Small intestine (tissue), 7 donors: ENCODE measurements at regions not wholly inside any gene's neighbourhood (a gene's known extent, or its start where the extent isn't known, plus 50 kb on each side); places are given as distances from the start of the nearest gene placed in this dataset.

Source experiments
- DNase-seq, 2 donors: peaks; one replicate each; pipeline versions ENCODE4 v3.0.0 to v3.0.0-alpha.2; 2013
- FAIRE-seq: peaks from 2 replicates; lab custom pipeline; 2012; peaks lifted over from hg19 to GRCh38; lab: Jason Lieb, UNC
- H3K27ac ChIP-seq, 3 donors: one replicate each; pipeline ENCODE4 v1.5.1; 2013; ENCODE audit warnings: low read length in 2 of 3, mild to moderate bottlenecking in 2 of 3, control low read depth in 1 of 3, inconsistent platforms in 1 of 3, low read depth in 1 of 3, moderate library complexity in 1 of 3
- H3K27me3 ChIP-seq, 3 donors: one replicate each; pipeline ENCODE4 v1.6.1; 2013; ENCODE audit warnings: low read length in 3 of 3, inconsistent platforms in 1 of 3; ENCODE audit not compliant: control insufficient read depth in 3 of 3, insufficient read depth in 3 of 3
- H3K36me3 ChIP-seq, 3 donors: one replicate each; pipeline ENCODE4 v1.6.1; 2013; ENCODE audit warnings: low read length in 3 of 3, inconsistent platforms in 1 of 3, low read depth in 1 of 3, mild to moderate bottlenecking in 1 of 3, moderate library complexity in 1 of 3; ENCODE audit not compliant: control insufficient read depth in 3 of 3, insufficient read depth in 2 of 3
- H3K4me1 ChIP-seq, 3 donors: one replicate each; pipeline ENCODE4 v1.6.1; 2013; ENCODE audit warnings: low read length in 2 of 3, inconsistent platforms in 1 of 3, low read depth in 1 of 3, mild to moderate bottlenecking in 1 of 3, moderate library complexity in 1 of 3; ENCODE audit not compliant: control insufficient read depth in 3 of 3, insufficient read depth in 2 of 3
- H3K4me3 ChIP-seq, 3 donors: one replicate each; pipeline ENCODE4 v1.5.1; 2013; ENCODE audit warnings: low read length in 3 of 3, control low read depth in 1 of 3, inconsistent platforms in 1 of 3, low read depth in 1 of 3, mild to moderate bottlenecking in 1 of 3, moderate library complexity in 1 of 3
- H3K9me3 ChIP-seq, 2 donors: one replicate each; pipeline ENCODE4 v1.6.1; 2013; ENCODE audit warnings: low read depth in 1 of 2, low read length in 1 of 2; ENCODE audit not compliant: control insufficient read depth in 2 of 2, insufficient read depth in 1 of 2
- WGBS, 3 donors: extraction: QIAGEN DNeasy Blood & Tissue Kit; methylation state at CpG; one replicate each; pipeline ENCODE4 v1.1.7; 2013; 5-methylcytosine and 5-hydroxymethylcytosine counted together
- donor health status: healthy with polysubstance abuse.
- donor health status: control.
- donor health status: control.
- donor health status: Bipolar disorder and iron deficiency.
- donor health status: healthy.

- H3K27ac ChIP-seq = no peak overlapping the region
- peaks cover 0 to 2% of the 10 kb centered on the region in 2 donors for H3K9me3 ChIP-seq
- no peak overlapping the region for H3K4me3 ChIP-seq
- no peak for DNase-seq
- WGBS, 3 donors = 73 to 82% (median 73%) methylated on average over 3 of the region's 3 CpGs
- no peaks in the 10 kb centered on the region for H3K36me3 ChIP-seq
- H3K27me3 ChIP-seq = no peaks in the 10 kb centered on the region
- H3K4me1 ChIP-seq = no peaks in the 10 kb centered on the region
- no peak for FAIRE-seq
Observed at GRCh38 chr2:49796266-49796665, 642.0 kb upstream of the FSHR start.

- FAIRE-seq (no peak), DNase-seq (no peak)
- 73 to 88% (median 86%) methylated on average over 2 of the region's 2 CpGs for WGBS, 3 donors
- H3K4me1 ChIP-seq = no peaks in the 10 kb centered on the region
- H3K4me3 ChIP-seq = no peak overlapping the region
- H3K27ac ChIP-seq = no peak overlapping the region
- no peaks in the 10 kb centered on the region for H3K27me3 ChIP-seq
- no peaks in the 10 kb centered on the region for H3K36me3 ChIP-seq
- H3K9me3 ChIP-seq = no peaks in the 10 kb centered on the region
Observed at GRCh38 chr2:49794396-49794795, 640.1 kb upstream of the FSHR start.

DNA sequence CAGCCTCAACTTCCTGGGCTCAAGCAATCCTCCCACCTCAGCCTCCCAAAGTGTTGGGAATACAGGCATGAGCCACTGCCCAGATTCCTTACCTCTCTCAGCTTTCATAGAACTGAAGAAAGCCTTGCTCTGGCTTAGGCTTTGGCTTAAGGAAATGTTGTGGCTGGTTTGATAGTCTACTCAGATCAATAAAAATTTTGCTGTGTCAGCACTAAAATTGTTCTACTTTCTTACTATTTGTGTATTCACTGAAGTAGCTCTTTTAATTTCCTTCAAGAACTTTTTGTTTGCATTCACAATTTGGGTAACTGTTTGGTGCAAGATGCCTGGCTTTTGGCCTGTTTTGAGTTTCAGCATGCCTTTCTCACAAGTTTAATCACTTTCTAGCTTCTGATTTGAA is 634.0 kb upstream of the FSHR start:
- H3K4me3 ChIP-seq = no peak overlapping the region
- H3K36me3 ChIP-seq = no peaks in the 10 kb centered on the region
- H3K27me3 ChIP-seq = no peaks in the 10 kb centered on the region
- no peaks in the 10 kb centered on the region for H3K9me3 ChIP-seq
- DNase-seq (no peak), FAIRE-seq (no peak)
- no peaks in the 10 kb centered on the region for H3K4me1 ChIP-seq
- H3K27ac ChIP-seq = no peak overlapping the region

GRCh38 chr2:49780949-49781348 is 626.6 kb upstream of the FSHR start:
- Histone ChIP-seq H3K36me3 (no peaks in the 10 kb centered on the region), H3K4me1 (no peaks in the 10 kb centered on the region), H3K27ac (no peak overlapping the region), H3K9me3 (no peaks in the 10 kb centered on the region), H3K4me3 (no peak overlapping the region), H3K27me3 (no peaks in the 10 kb centered on the region)
- WGBS, 3 donors = 56 to 73% (median 67%) methylated on average over 2 of the region's 2 CpGs
- no peak for FAIRE-seq
- DNase-seq = no peak

- 82 to 91% (median 82%) methylated on average over 10 of the region's 10 CpGs for WGBS, 3 donors
- Histone ChIP-seq H3K4me1 (no peaks in the 10 kb centered on the region), H3K27ac (no peak overlapping the region), H3K27me3 (no peaks in the 10 kb centered on the region), H3K4me3 (no peak overlapping the region), H3K36me3 (no peaks in the 10 kb centered on the region), H3K9me3 (peaks cover 0 to 6% of the 10 kb centered on the region in 2 donors)
- no peak for DNase-seq
- FAIRE-seq = no peak
Observed at GRCh38 chr2:49772299-49772970, 618.1 kb upstream of the FSHR start.

GRCh38 chr2:49770919-49771318 is 616.6 kb upstream of the FSHR start:
- Histone ChIP-seq H3K4me3 (no peak overlapping the region), H3K27me3 (no peaks in the 10 kb centered on the region), H3K36me3 (no peaks in the 10 kb centered on the region), H3K4me1 (no peaks in the 10 kb centered on the region), H3K9me3 (peaks cover 0 to 6% of the 10 kb centered on the region in 2 donors), H3K27ac (no peak overlapping the region)
- WGBS, 3 donors = 37 to 61% (median 48%) methylated on average over 4 of the region's 4 CpGs
- FAIRE-seq = no peak
- peak; percentile 38 to 51 for DNase-seq

DNA sequence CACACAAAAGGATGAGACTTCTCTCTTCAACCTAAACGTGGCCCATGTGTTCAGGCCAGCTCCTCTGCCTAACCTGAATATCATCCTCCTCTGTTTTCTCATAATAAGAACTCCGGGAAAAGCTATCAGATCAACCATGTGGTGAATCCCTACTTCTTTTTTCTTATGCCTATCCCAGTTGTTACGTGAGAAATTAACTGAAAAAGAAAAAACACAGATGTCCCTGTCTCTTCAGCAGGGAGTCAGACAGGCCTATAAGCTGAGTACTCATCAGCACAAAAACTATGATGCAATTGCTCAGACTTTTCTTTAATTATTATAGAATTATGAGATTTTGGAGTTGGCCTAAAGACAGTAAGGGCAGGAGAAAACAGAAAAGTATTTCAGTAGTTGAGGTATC is 613.0 kb upstream of the FSHR start:
- FAIRE-seq = no peak

GRCh38 chr2:49755777-49756176 is 601.5 kb upstream of the FSHR start:
- WGBS, 3 donors = 69 to 92% (median 91%) methylated on average over 3 of the region's 3 CpGs
- Histone ChIP-seq H3K27ac (no peak overlapping the region), H3K4me1 (no peaks in the 10 kb centered on the region), H3K9me3 (no peaks in the 10 kb centered on the region), H3K36me3 (no peaks in the 10 kb centered on the region), H3K4me3 (no peak overlapping the region), H3K27me3 (no peaks in the 10 kb centered on the region)
- FAIRE-seq (no peak), DNase-seq (no peak)

More for the DNA sequence above, 613.0 kb upstream of the FSHR start:
- H3K27ac ChIP-seq = no peak overlapping the region
- H3K4me3 ChIP-seq = no peak overlapping the region
- no peak for DNase-seq
- no peaks in the 10 kb centered on the region for H3K27me3 ChIP-seq
- peaks cover 0 to 6% of the 10 kb centered on the region in 2 donors for H3K9me3 ChIP-seq
- no peaks in the 10 kb centered on the region for H3K4me1 ChIP-seq
- no peaks in the 10 kb centered on the region for H3K36me3 ChIP-seq
- WGBS, 3 donors = 70 to 75% (median 70%) methylated on average over 3 of the region's 3 CpGs

GRCh38 chr2:49754381-49754780 is 600.1 kb upstream of the FSHR start:
- no peak for FAIRE-seq
- WGBS, 3 donors = 89 to 94% (median 89%) methylated on average over 3 of the region's 3 CpGs
- H3K27ac ChIP-seq = no peak overlapping the region
- no peaks in the 10 kb centered on the region for H3K4me1 ChIP-seq
- H3K4me3 ChIP-seq = no peak overlapping the region
- H3K27me3 ChIP-seq = no peaks in the 10 kb centered on the region
- no peaks in the 10 kb centered on the region for H3K9me3 ChIP-seq
- DNase-seq = no peak
- H3K36me3 ChIP-seq = no peaks in the 10 kb centered on the region
